Fibroblast of skin of back (primary cell): ENCODE measurements at regions not wholly inside any gene's neighbourhood (a gene's known extent, or its start where the extent isn't known, plus 50 kb on each side); places are given as distances from the start of the nearest gene placed in this dataset.
"Not testable (repeated sequence)": the region's sequence is repeated elsewhere in the genome, so short reads cannot be mapped to it uniquely, and the experiment has no call there.

Experiments
- DNase-seq: peaks from one replicate; pipeline ENCODE4 v3.0.0-alpha.2; 2013

- no peak for DNase-seq
Observed at GRCh38 chr5:124972703-124973102, 226.3 kb upstream of the ZNF608 start.

GRCh38 chr5:124973661-124974060 is 227.2 kb upstream of the ZNF608 start:
- DNase-seq, result no peak

- DNase-seq, result no peak
Observed at GRCh38 chr5:124976086-124976485, 229.6 kb upstream of the ZNF608 start.

- DNase-seq, result peak; percentile 37
Observed at GRCh38 chr5:124979251-124979650, 232.8 kb upstream of the ZNF608 start.

- DNase-seq, result no peak
Observed at GRCh38 chr5:124980163-124980941, 233.9 kb upstream of the ZNF608 start.

GRCh38 chr5:124981901-124982300 is 235.5 kb upstream of the ZNF608 start:
- DNase-seq, result no peak

GRCh38 chr5:124986170-124986569 is 239.7 kb upstream of the ZNF608 start:
- DNase-seq, result no peak

- DNase-seq, result no peak
Observed at GRCh38 chr5:124986667-124987066, 240.2 kb upstream of the ZNF608 start.

- DNase-seq, result not testable (repeated sequence)
Observed at GRCh38 chr5:124987786-124988185, 241.3 kb upstream of the ZNF608 start.

GRCh38 chr5:124990723-124991122 is 244.3 kb upstream of the ZNF608 start:
- no peak for DNase-seq

GRCh38 chr5:124995421-124995820 is 249.0 kb upstream of the ZNF608 start:
- DNase-seq, result peak; percentile 59

- peak; percentile 58 for DNase-seq
Observed at GRCh38 chr5:124996023-124996763, 249.8 kb upstream of the ZNF608 start.

- DNase-seq, result peak; percentile 89
Observed at GRCh38 chr5:124996764-124997077, 250.3 kb upstream of the ZNF608 start.

- DNase-seq, result peak; percentile 61
Observed at GRCh38 chr5:124997186-124997893, 250.9 kb upstream of the ZNF608 start.

GRCh38 chr5:124998520-124998919 is 252.1 kb upstream of the ZNF608 start:
- DNase-seq, result no peak

- DNase-seq, result peak; percentile 59
Observed at GRCh38 chr5:125002727-125003598, 256.5 kb upstream of the ZNF608 start.

- no peak for DNase-seq
Observed at GRCh38 chr5:125004009-125004408, 257.6 kb upstream of the ZNF608 start.

GRCh38 chr5:125005266-125005665 is 258.8 kb upstream of the ZNF608 start:
- no peak for DNase-seq

GRCh38 chr5:125006011-125006685 is 259.7 kb upstream of the ZNF608 start:
- no peak for DNase-seq

- DNase-seq, result no peak
Observed at GRCh38 chr5:125010356-125010755, 263.9 kb upstream of the ZNF608 start.

GRCh38 chr5:125011014-125011413 is 264.6 kb upstream of the ZNF608 start:
- no peak for DNase-seq

GRCh38 chr5:125011419-125011818 is 265.0 kb upstream of the ZNF608 start:
- no peak for DNase-seq
